ENCODE measurements at regions not wholly inside any gene's neighbourhood (a gene's known extent, or its start where the extent isn't known, plus 50 kb on each side); places are given as distances from the start of the nearest gene placed in this dataset.
"Not testable (repeated sequence)": the region's sequence is repeated elsewhere in the genome, so short reads cannot be mapped to it uniquely, and the experiment has no call there.

DNA sequence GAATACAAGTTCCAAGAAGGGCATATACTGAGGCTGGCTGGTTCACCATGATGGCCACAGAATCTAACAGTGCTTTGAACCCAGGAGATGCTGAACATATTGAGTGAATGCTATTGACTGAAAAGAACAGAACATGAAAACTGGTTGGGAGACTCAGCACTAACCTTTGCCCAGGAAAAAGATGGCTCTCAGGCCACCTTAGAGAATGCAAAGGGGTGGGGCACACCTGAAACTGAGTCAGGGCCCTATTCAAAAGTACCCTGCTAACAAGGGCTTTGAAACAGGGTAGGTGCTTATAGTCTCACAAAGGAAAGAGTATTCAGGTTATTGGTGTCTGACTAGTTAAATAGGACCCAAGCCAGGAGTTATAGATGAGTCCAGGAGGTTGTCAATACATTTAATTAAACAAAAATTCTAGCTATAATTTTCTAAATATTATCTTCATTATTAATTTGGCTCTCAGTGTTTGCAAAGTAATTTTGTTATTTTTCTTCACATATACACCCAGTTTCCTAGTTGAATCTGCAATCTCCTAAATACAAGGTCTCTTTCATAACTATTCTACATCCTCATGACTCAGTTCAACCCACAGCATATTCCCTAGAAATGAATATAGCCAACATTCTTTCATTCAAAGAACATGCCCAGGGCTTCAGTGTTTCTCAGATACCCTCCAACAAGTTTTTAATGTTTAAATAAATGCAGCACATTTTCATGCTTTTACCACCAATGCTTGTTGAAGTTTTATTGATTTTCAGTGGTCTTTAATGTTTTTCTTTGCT is 144.2 kb upstream of the RAPGEF2 start:
- no peak for DNase-seq (ENCODE audit: low read depth in 4 of 4, low spot score in 2 of 4)

DNA sequence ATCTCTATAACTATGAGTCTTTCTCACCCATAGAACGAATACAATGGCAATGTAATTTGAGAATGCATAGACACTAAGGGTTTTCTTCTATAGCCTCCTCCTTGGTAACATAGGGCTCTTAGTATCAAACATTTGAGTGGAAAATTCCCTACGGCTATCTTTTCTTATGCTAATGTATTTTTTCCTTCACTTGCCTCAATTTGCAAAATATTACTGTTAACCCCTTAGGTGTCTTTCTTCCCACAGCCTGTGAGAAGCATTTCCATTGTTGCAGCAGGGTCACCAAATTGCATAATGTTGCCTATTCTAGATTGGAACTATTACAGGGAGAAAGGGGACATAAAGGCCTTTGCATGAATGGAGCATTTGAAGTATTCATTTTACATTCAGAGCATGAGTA is 140.5 kb upstream of the RAPGEF2 start:
- DNase-seq (ENCODE audit: low read depth in 4 of 4, low spot score in 2 of 4): no peak

DNA sequence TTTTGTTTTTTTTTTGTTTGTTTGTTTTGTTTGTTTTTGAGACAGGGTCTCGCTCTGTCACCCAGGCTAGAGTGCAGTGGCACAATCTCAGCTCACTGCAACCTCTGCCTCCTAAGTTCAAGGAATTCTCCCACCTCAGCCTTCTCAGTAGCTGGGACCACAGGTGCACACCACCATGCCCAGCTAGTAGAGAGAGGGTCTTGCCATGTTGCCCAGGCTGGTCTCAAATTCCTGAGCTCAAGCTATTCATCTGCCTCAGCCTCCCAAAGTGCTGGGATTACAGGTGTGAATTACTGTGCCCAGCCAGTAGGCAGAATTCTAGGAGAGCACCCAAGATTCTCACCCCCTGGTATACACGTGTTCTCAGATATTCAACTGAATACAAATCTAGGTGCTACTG is 139.6 kb upstream of the RAPGEF2 start:
- not testable (repeated sequence) for DNase-seq (ENCODE audit: low read depth in 4 of 4, low spot score in 2 of 4)

DNA sequence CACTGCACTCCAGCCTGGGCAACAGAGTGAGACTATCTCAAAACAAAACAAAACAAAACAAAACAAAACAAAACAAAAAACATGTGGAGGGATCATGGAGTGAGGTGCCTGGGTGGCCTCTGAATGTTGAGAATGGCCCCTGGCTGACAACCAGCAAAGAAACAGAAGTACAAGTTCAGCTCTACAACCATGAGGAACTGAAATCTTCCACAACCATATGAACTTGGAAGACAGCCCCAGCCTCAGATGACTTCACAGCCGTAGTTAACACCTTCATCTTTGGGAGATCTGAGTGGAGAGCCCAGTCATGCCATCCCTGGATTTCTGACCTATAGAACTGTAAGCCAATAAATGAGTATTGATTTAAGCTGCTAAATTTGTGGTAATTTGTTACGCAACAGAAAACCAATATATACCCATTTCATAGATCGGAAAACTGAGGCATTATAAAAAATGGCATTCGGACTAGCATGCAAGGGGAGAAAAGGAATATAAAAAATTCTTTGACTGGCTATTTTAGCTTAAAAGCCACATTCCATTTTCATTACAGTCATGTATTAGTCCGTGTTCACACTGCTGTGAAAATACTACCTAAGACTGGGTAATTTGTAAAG is 138.7 kb upstream of the RAPGEF2 start:
- no peak for DNase-seq (ENCODE audit: low read depth in 4 of 4, low spot score in 2 of 4)

DNA sequence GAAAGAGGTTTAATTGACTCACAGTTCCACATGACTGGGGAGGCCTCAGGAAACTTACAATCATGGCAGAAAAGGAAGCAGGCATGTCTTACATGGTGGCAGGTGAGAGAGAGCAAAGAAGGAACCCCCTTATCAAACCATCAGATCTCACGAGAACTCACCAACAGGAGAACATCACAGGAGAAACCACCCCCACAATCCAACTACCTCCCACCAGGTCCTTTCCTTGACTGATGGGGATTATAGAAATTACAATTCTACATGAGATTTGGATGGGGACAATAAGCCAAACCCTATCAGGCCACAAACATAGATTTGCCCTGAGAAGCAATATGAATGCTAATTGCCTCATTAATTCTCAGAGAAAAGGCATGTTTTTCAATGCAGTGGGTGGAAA is 138.2 kb upstream of the RAPGEF2 start:
- no peak for DNase-seq (ENCODE audit: low read depth in 4 of 4, low spot score in 2 of 4)

DNA sequence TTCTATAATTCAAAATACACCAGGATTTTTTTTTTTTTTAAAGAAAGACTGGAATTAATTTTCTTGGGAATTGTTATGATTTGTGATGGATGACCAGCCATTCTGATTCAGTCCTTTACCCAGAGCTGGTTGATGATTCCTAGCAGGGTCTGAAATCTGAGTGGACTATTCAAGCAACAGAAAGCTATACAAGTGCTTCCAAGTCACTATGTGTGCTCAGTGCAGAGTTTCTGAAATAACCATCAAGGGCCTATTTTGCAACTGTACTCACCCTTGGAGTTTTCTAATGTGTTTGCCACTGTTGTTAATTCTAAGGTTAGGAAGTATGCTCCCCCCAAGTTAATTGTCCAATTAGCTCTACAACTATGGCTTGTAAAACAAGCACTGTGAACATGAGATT is 137.7 kb upstream of the RAPGEF2 start:
- DNase-seq (ENCODE audit: low read depth in 4 of 4, low spot score in 2 of 4): no peak

DNA sequence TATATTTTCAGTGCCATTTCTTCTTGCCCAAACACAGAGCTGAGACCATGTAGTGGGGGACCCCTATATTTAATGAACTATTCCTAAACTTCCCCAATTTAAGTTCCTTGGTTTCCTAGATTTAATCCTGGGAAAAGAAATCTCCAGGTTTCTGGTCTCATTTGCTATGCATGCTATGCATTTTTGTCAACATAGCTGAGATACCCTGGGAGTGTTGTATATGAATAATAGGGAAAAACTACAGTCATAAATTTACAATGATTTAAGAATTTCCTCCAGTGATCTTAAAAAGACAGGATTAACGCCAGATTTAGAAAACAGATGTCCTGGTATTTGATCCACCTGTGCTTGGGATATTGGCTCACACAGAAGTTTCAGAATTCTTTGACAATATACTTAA is 136.8 kb upstream of the RAPGEF2 start:
- DNase-seq (ENCODE audit: low read depth in 4 of 4, low spot score in 2 of 4): no peak

DNA sequence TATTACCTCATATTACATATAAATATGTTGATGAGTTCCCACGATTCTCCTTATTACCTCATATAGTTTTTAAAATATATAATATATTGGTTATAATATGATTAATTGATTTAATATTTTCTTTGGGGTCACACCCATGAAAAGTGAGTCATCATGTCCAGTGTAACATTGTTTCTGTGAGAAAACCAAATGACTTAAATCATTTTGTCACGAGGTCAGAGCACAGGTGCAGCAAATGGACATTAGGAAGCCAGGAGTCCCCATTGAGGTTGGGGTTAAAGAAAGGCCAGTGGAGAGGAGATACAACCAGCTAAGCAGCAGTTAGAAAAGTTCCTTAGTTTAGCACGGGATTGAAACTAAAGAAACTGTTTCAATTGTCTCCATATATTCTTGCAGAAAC is 133.9 kb upstream of the RAPGEF2 start:
- no peak for DNase-seq (ENCODE audit: low read depth in 4 of 4, low spot score in 2 of 4)

DNA sequence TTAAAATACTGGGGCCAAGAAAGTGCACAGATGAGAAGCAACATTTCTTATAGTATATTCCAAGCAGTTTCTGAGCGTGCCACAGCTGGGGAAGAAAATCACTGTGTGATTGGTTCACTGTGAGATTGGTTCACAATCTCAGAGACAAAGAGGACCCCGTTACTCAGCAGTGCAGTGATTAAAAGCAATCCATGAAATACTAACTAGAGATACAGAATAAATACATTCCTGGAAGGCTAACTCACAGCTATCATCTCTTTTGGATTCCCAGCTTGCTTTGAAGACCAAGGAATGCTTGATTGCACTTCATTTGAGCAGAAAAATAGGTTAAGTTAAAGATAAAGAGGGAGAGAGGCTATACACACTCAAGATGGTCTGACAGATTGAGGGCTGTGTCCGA is 132.1 kb upstream of the RAPGEF2 start:
- no peak for DNase-seq (ENCODE audit: low read depth in 4 of 4, low spot score in 2 of 4)

DNA sequence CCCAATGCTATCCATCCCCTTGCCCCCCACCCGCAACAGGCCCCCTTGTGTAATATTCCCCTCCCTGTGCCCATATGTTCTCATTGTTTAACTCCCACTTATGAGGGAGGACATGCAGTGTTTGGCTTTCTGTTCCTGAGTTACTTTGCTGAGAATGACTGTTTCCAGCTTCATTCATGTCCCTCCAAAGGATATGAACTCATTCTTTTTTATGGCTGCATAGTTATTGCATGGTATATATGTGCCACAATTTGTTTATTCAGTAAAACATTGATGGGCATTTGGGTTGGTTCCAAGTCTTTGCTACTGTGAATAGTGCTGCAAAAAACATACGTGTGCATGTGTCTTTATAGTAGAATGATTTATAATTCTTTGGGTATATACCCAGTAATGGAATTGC is 128.4 kb upstream of the RAPGEF2 start:
- not testable (repeated sequence) for DNase-seq (ENCODE audit: low read depth in 4 of 4, low spot score in 2 of 4)

DNA sequence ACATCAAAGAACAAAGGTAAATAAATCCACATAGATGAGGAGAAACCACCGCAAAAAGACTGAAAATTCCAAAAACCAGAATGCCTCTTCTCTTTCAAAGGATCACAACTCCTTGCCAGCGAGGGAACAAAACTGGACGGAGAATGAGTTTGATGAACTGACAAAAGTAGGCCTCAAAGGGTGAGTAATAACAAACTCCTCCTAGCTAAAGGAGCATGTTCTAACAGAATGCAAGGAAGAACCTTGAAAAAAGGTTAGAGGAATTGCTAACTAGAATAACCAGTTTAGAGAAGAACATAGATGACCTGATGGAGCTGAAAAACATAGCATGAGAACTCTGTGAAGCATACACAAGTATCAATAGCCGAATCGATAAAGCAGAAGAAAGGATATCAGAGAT is 122.2 kb upstream of the RAPGEF2 start:
- DNase-seq (ENCODE audit: low read depth in 4 of 4, low spot score in 2 of 4): not testable (repeated sequence)

DNA sequence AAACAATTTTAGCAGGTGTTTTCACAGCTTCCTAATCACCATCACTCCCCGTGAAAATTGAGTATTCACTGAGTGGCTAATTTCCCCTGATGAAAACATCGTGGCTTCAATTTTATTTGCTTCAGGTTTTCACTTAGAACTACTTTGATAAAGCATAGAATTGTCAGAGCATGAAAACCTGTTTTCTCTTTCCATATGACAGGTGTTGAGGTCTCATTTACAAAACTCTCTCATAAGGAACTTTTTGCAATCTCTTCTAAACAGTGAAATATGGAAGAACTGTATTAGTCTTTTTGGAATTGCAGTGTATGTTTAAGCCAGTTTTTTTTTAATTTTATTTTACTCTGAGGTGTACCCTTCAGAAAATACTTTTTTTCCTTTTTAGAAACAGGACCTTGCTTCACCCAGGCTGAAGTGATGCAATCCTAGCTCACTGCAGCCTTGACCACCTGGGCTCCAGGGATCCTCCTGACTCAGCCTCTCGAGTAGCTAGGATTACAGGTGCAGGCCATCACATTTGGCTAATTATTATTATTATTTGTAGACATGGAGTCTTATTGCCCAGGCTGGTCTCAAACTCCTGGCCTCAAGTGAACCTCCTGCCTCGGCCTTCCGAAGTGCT is 111.2 kb upstream of the RAPGEF2 start:
- DNase-seq (ENCODE audit: low read depth in 4 of 4, low spot score in 2 of 4): no peak

DNA sequence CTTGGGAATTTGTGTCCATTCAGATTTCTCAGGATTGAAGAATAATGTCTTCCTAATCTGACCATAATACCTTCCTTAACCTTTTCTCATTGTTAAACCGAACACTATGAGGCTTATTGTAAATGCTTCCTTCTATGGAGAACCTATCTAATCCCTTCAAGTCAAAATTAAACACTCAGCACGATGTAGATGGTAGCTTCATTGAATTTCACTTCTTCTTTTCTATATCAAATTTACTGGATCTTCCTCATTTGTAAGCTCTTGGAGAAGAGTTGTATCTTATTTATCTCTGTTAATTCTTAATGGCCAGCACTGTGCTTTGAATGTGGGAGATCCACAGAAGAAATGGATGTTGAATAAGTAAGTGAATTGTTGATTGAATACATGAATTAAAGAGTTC is 109.0 kb upstream of the RAPGEF2 start:
- DNase-seq (ENCODE audit: low read depth in 4 of 4, low spot score in 2 of 4): no peak

DNA sequence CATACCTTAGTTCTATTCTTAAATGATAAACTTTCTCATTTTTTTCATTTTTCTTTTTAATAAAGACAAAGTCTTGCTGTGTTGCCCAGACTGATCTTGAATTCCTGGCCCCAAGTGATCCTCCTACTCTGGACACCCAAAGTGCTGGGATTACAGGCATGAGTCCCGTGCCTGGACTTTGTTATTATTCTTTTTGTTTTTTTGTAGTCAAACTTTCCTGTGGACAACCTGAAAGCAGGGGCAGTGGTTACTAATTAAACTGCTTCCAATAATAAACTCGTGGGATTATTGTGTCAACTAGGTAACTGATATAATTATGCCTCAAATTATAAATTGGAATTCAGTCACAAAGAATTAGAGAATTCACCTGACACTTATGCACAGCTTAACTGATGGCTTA is 107.8 kb upstream of the RAPGEF2 start:
- no peak for DNase-seq (ENCODE audit: low read depth in 4 of 4, low spot score in 2 of 4)

DNA sequence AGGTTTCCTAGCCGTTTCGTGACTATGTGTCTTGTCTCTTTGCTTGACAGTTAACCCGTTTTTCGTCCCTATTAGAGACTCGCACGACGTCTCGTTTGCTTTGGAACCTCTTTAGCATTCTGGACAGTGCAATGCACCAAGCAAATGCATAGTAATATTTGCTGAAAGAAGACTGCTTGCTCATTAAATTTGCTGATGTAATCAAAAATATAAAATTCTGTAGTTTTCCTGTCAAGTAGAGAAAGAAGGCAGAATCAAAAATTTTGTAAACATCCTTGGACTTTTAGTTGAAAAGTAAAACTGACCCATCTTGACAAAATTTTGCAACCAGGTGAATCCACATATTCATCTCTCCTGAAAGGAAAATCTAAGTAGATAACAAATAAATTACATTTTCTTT is 106.9 kb upstream of the RAPGEF2 start:
- DNase-seq (ENCODE audit: low read depth in 4 of 4, low spot score in 2 of 4): no peak

DNA sequence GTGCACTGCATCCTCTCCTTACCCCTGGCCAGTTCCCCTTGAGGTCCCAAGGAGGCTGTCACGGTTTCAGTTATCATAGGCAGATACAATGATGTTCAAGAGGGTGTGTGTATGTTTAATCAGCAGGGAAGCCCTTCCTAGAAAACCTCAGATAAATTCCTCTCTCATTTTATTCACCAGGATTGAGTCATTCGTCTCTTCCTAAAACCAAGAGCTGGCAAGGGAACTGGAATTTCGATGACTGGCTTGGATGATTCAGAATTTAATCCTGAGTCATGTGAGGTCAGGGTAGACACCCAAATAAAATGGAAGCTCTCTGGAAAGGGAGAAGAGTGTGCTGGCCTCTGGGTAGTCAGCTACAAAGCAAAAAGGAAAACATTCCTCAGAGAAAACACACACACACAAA is 106.2 kb upstream of the RAPGEF2 start:
- no peak for DNase-seq (ENCODE audit: low read depth in 4 of 4, low spot score in 2 of 4)

DNA sequence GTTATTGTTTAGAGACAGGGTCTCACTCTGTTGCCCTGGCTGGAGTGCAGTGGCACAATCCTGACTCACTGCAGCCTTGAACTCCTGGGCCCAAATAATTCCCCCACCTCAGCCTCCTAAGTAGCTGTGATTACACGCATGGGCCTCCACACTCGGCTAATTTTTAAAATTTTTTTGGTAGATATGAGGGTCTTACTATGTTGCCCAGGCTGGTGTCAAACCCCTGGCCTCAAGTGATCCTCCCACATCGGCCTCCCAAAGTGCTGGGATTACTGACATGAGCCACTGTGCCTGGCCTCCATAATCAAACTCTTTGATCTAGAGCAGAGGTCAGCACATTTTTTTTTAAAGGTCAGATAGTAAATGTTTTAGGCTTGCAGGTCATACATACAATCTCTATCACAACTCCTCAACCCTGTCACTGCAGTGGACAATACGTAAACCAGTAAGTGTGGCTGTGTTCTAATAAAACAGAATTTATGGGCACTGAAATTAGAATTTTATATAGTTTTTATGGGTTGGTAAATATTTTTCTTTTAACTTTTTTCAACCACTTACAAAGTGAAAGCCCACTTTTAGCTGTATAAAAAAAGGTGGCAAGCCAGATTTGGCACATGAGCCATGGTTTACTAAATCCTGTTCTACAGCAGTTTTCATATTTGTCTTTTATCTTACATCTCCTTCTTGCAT is 105.1 kb upstream of the RAPGEF2 start:
- no peak for DNase-seq (ENCODE audit: low read depth in 4 of 4, low spot score in 2 of 4)

DNA sequence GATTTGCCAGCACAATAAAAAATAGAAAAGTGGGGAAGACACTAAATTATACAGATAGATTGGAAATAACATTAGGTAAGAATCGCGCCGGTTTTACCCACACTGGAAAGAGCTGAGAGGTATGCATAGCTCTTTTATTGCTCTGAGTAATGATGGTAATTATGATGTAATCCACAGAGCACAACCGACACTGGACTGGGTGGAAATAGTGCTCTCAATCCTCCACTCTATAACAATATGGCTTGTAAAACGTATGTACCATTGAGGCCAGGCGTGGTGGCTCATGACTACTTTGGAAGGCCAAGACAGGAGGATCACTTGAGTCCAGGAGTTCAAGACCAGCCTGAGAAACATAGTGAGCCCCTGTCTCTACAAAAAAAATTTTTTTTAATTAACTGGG is 104.3 kb upstream of the RAPGEF2 start:
- DNase-seq (ENCODE audit: low read depth in 4 of 4, low spot score in 2 of 4): no peak

DNA sequence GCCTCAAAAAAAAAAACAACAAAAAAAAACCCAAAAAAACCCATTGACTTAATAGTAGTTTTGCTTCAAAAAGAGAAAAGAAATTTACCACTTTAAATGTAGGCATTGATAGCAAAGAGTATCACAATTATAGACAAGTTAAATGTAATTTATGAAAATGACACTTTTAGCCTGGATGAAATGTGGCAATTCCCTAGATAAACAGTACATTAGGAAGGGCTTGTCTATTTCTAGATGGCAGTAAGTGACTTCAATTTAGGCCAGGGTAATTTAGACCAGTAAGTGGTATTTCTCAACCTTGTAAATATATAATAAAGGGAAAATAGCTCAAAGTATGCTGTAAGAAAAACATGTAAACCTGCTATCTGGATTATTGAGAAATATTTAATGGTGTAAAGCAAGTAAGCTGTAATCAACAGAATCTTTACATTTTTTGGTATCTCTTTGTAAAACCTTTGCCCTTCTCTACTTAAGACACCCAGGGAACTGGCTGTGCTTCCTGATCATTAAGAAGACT is 103.7 kb upstream of the RAPGEF2 start:
- DNase-seq (ENCODE audit: low read depth in 4 of 4, low spot score in 2 of 4): no peak

DNA sequence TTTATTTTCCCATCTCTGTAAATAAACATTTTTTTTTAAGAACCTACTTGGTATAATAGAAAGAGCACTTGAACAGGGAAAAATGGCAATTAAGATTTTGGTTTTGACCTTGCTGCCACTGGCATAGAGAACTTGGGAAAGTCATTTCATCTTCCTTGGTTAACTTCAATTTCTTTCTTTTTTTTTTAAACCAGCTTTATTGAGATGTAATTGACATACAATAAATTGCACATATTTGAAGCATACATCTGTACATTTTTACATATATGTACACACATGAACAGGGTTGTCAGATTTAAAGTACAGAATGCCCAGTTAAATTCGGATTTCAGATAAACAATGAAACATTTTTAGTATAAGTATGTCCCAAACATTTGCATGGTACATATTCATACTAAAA is 103.0 kb upstream of the RAPGEF2 start:
- DNase-seq (ENCODE audit: low read depth in 4 of 4, low spot score in 2 of 4): no peak

DNA sequence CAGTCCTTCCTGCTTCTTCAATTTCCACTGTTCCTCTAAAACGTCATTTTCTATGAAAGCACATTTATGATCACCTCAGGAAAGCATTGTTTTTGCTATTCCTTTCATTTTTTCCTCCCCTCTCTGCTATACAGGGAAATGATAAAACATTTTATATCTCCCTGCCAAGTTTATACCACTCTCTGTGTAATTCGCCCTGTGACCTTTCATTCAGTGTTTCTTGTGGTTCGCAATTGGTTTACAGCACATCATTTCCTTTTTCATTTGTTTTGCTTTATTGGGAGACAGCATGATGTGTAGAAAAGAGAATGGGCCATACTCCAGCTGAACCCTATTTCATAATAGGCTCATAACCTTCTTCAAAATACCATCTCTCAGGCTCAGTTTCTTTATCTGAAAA is 99.9 kb upstream of the RAPGEF2 start:
- DNase-seq (ENCODE audit: low read depth in 4 of 4, low spot score in 2 of 4): no peak

Data from left renal cortex interstitium (tissue), 4 donors.